GM04503 (cell line): ENCODE measurements at regions not wholly inside any gene's neighbourhood (a gene's known extent, or its start where the extent isn't known, plus 50 kb on each side); places are given as distances from the start of the nearest gene placed in this dataset.

Experiments
- DNase-seq: peaks from one replicate; pipeline ENCODE4 v3.0.0-alpha.2; 2012; ENCODE audit warnings: low read depth

DNA sequence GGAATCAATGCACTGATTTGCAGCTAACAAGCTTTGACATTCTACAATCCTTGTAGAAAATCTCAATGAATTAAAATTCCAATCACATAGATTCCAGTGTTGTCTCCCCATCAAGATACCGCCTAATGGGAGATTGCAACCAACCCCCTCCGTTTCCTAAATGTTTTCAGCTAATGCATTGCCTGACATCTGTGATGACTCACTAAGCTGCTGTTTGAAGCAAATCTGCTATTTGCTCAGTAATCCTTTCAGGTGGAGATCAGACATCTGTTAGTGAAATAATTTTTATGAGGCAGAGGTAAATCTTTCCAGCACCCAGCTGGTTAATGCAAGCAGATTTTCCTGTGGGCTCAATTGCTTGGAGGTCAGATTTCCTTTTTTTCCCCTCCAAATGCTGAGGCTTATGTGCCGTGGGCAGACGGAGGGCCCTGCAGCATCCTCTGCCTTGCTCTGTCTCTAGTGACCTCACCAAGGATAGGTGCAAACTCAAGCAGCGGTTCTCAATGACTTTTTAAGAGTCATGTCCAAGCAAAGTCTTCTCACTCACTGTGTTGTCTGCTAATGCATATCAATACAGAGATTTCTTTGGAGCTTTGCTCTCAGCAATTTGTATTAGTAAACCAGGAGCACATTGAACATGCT is 91.1 kb upstream of the RAB3GAP2 start:
- no peak for DNase-seq

DNA sequence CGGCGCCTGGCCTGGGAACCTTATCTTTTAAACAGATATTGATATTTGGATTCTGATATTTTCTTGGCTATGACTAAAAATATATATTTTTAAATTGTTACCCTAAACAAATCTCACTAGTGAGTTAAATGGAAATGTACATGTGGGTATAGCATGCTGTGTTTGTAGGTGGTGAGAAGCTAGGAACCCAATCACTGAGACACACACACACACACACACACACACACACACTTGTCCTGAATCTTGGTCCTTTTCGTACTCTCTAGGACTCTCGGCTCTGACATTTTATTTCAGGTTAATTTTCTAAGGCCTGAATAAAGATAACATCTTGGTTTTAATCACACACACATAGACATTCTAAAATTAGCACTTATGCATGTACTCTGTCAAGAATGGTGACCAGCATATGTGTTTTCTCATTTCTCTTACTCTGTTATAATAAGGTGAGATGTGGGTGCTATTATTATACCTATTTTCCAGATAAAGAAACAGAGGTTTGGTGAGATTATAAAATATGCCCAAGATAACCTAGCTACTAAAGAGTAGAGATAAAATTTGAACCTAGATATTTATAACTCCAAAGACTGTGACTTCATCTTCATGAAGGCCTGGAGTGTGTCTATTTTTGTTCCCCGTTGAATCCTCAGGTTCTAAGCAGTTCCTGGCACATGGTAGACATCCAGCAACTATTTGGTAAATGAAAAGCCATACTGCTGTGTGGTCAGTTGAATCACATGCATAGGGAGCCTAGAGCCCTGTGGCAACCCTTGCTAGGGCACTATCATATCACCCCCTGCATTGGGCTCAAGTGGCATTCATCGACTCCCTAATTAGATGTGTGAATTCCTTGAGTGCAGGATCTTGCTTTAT is 85.0 kb upstream of the RAB3GAP2 start:
- no peak for DNase-seq

DNA sequence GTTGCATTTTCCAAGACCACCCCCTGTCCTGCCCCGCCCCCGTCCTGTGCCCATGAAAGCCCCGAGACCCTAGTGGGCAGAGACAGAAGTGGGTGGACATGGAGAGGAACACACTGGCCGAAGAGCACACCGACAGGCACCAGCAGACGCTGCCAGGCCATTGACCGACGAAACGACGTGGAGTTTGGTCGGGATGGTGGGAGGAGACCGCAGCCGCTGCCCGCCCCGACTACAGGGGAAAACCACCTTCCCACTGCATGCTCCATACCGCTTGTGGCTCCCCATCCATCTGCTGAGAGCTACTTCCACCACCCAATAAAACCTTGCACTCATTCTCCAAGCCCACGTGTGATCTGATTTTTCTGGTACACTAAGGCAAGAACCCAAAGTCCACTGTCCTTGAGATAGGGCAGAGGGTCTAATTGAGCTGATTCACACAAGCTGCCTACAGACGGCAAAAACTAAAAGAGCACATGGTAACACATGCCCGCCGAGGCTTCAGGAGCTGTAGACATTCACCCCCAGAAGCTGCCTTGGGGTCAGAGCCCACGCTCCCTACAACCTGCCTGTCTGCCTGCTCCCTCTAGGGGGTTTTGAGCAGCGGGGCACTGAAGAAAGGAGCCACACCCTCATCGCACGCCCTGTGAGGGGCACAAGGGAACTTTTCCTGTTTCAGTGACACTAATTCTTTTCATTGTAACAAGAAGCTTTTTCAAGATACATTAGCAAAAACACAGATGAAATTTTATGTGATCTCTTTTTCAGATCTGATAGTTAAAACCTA is 81.2 kb upstream of the RAB3GAP2 start:
- no peak for DNase-seq

DNA sequence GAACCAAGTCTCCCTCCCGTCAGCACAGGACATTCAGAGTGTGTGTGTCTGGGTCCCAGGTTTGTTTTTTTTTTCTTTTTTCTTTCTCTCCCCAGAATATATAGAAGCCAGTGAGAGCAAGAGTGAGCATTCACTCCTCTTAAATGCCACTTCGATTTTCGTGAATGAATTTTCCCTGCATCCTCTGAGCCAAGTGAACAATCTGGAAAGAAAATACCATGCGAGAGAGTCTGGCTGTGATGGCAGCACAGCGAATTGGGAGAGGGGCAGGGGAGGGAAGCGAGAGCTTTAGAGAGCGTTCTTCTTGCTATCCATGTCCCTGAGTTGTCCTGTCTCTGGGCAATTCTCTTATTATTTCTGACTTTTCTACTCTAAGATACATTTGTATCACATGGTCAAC is 76.0 kb upstream of the RAB3GAP2 start:
- no peak for DNase-seq

DNA sequence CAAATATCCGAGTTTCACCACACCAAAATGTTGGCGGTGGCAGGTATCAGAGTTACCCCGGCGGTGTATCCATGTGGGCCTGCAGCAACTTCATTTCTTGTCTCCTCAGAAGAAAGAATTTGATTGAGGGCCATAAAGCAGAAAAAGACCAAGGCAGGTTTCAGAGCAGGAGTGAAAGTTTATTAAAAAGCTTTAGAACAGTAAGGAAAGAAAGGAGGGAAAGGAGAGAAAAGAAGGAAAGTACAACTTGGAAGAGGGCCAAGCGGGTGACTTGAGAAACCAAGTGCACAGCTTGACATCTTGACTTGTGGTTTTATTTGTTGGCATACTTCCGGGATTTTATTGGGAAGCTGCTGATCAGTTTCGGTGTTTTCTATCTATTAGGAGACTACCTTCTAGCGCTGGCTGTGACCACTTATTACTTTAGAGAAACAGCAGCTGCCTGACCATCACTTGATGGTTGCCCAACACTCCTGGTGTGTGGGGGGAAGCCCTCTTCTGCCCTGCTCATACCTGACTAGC is 75.5 kb upstream of the RAB3GAP2 start:
- no peak for DNase-seq

DNA sequence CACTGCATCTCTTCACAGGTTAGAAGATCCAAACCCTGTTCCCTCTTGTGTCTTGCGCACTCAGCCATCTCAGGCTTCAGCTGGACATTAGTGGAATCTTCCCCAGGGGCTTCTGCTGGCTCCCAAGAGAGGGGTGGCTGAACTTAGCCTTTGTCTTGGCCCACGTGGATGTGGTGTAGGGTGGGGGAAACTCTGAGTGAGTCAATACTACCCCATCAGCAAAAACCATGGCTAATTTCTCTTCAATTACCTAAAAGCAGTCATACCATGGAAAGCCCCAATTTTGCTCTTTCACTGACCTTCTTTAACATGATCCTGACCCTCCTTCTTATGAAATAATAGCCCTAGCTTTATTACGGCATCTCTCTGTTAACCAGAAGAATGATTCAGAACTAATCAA is 72.5 kb upstream of the RAB3GAP2 start:
- DNase-seq: no peak

DNA sequence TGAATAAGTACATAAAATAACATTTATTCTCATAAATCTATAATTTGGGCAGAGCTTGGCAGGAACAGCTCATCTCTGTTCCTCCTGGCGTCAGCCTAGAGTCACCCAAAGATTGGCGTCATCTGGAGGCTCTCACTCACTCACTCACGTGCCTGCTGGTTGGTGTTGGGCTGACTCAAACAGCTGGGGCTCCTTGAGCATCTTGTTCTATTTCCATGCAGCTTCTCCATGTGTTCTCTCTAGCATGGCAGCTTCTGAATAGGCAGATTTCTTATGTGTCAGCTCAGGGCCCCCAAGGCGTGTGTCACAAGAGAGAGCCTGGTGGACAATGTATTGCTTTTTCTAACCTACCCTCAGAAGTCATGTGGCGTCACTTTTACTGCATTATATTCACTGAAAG is 70.6 kb upstream of the RAB3GAP2 start:
- no peak for DNase-seq

DNA sequence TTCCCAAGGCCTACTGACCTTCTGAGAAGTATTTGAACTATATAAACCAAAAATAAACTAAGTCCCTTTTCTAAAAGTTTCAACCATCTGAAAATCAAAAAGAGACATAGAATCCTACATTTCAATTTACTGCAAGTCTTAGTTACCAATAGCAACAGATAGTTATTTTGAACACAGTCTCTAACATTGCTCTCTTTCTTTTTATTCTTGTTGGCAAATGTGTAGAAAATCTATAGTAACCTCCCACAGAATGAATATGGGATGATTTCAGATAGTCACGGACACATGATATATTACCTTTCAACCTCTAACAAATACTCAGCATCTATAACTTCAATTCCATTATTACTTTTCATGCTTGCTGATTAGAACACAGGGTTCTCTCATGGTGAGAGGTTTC is 68.9 kb upstream of the RAB3GAP2 start:
- no peak for DNase-seq

DNA sequence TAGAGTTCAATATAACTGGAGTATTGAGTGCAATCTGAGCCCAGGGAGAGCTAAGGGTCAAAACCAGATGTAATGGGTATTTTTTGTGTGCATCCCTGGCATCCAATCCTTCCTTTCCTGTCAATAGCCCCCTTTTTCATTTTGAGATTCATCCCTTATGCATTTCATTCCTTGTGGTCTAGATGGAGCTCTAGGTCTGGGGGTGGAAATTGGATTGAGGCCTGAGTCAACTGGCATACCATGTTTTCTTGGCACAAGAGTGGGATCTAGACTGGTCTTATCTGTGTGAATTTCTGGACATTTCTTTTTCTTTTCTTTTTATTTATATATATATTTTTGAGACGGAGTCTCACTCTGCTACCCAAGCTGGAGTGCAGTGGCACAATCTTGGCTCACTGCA is 67.3 kb upstream of the RAB3GAP2 start:
- no peak for DNase-seq

DNA sequence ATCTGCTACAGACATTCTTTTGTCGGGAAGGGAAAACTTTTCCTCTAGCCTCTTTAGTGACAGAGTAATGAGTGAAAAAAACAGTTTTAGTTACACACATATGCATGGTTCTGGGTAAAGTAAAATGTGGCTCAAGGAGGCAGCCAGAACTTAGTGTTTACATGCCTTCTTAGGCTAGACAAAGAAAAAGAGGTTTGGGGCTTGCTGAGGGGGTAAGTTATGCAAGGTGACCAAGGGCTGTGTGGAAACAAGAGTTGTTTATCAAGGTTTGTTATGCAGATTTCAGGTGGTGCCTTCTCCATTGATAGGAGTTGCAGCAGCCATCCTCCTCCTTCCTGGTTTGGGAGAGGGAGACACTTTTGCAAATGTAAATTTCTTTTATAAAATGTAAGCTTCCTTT is 66.5 kb upstream of the RAB3GAP2 start:
- no peak for DNase-seq

DNA sequence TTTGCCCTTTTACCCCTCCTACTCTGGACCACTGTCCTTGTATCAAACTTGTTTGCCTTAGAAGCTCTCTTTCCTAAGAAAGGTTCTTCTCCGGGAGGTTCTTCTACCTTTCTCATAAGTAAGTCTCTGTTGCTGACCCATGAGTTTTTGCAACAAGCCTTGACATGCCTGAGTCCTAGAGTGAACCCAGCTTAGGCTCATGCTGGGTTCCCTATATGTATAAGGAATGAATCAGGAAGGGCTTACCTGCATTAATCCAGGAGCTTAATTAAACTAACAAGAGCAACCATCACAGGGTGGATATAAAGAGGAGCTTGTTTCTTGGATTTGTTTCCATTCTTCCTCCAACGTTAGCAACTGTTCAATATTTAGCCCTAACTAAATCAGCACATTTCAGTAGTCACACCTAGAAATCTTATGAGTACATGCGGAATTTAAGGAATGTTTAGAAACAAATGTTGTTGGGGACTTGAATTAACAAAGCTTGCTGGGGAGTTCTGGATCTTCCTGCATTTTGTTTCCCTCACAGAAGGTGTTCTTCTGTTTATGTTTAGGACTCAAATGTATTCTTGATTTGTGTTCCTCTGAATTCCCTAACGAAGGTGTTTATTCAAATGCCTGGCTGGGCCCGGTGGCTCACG is 64.3 kb upstream of the RAB3GAP2 start:
- no peak for DNase-seq

DNA sequence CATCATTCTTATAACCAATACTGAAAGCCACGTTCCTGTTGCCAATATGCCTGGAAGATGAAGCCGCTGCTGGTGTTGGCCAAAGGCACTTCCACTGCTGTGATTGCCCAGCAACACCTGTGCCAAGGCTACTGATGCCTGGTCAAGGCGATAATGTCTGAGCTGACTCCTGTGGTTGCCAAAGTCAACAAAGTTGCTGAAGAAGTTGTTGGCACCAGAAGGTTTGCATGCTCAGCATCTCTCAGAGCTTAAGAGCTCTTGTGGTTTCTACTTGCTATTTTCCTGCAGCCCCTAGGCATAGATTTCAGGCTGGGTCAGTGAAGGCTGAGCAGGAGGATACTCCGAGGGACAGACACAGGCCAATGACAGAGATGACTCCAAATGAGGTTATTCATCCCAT is 63.4 kb upstream of the RAB3GAP2 start:
- no peak for DNase-seq

DNA sequence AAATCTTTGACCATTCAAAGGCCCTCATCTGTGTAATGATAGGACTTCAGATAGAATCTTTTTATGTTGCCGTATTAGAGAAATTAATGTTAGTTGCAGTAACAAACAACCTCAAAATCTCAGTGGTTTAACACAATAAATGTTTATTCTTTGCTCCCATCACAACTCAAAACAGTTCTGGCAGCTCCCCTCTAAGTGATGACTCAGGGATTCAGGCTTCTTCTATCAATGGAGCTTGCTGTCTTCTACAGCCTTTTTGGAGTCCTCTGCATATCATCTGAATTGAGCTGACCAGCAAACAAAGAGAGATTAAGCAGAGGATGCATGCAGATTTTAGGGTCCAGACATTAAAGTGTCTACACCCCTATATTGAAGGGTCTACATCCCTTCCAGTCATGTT is 59.1 kb upstream of the RAB3GAP2 start:
- no peak for DNase-seq

DNA sequence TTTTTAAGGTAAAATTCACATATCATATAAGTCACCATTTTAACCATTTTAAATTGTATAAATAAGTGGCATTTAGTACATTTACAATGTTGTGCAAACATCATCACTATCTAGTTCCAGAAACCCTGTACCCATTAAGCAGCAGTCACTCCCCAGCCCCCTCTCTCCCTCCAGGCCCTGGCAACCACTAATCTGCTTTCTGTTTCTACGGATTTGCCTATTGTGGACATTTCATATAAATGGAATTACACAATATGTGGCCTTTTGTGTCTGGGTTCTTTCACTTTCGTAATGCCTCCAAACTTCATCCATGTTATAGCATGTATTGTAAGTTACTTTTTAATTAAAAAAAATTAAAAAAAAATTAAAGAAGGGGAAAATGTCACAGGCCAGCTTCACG is 58.0 kb upstream of the RAB3GAP2 start:
- no peak for DNase-seq

DNA sequence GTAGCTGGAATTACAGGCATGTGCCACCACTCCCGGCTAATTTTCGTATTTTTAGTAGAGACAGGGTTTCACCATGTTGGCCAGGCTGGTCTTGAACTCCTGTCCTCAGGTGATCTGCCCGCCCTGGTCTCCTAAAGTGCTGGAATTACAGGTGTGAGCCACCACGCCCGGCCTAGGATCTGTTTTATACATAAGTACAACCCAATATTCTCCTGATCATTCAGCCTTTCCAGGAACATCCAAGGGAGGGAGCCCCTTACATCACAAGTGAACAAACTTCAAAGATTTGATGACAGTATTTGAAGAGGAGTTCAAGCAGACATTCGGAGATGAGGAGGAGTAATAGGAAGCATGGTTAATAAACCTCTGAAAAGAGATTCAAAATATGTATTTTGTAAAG is 54.9 kb upstream of the RAB3GAP2 start:
- DNase-seq: no peak

DNA sequence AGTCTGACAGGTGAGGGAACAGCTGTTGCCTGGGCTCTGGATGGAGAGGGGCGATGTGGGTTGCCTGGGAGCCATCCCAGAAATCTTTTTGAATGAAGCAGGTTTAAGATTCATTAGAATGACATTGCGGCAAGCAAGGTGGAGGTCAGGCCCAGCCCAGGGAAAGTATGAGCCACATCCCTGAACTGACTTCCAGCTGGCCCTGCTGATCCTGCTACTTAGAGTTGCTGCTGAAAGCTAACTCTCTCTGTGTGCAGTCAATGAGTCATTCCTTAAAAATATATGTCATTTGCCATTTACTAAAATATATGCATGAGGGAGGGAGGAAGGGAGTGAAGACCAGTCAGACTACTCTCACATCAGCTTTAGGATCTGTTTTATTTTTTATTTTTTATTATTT is 54.3 kb upstream of the RAB3GAP2 start:
- no peak for DNase-seq

DNA sequence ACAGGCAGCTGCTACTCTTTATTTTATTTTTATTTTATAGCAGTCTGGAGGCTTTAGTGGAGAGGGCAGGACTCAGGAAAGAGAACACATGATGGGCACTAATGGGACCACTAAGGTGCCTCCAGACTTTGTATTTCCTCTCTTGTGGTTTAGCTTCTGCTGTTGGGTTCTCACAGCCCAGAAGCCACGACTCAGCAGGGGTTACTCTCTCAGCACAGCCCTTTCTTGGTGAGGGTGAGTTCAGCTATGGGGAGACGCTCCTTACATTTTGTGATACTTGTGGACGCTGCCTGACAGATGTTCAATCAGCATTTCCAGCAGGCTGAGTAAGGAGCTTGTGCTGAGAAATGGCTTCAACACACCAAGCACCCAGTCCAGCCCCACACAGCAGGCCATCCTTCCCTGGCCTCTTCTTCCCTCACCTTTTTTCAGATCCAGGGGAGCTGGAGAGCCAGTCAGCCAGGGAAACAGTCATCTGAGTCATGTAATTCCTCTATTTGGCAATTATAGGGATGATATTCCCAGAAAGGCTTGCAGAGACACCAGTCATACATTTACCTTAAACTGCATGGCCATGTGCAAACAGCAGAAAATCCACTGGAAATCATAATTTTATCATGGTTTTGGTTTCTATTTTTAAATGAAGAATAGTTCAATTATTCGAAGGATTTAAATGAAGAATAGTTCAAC is 53.2 kb upstream of the RAB3GAP2 start:
- DNase-seq: no peak

DNA sequence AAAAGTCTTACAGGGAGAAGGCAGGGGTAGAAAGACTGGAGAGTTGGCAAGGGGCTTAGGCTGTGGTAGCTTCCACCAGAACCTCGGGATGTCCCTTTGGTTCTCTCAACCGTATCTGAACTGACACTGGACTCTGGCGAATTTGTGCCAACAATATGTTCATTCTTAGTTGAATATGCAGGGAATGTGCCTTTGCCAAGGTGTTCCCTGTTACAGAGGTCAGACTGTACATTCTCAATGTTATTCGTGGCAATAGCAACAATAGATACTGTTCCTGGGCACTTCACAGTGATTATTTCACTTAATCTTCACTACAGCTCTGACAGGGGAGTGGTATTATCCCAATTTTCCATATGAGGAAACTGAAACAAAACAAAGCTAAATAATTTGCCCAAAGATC is 51.5 kb upstream of the RAB3GAP2 start:
- no peak for DNase-seq

DNA sequence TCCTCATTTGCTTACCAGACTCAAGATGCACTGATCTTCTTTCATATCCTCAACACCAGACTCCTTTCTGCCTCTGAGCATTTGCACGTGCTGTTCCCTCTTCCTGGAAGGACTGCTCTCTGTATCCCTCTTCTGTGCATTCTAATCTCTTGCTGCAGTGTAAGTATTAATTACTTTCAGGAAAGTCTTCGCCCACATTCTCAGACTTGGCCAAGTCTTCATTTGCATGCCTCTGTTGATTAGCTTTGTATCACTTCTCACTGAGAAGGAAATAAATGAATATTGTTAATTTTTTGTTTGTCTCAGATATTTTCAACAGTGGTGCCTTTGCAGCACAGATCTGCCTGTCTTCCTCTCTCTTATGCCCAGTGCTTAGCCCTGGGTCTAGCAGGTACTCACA is 50.3 kb upstream of the RAB3GAP2 start:
- DNase-seq: no peak
